Stimulated activated CD8-positive, alpha-beta memory T cell treated with anti-CD3 and anti-CD28 coated beads, Interleukin-7, amount 100 ng/mL, for 1 hour (primary cell): ENCODE measurements at regions not wholly inside any gene's neighbourhood (a gene's known extent, or its start where the extent isn't known, plus 50 kb on each side); places are given as distances from the start of the nearest gene placed in this dataset.

Experiments used
- DNase-seq, 2 donors: peaks; one replicate each; pipeline ENCODE4 v3.0.0-alpha.2; 2020; ENCODE audit warnings: low read depth in 2 of 2

DNA sequence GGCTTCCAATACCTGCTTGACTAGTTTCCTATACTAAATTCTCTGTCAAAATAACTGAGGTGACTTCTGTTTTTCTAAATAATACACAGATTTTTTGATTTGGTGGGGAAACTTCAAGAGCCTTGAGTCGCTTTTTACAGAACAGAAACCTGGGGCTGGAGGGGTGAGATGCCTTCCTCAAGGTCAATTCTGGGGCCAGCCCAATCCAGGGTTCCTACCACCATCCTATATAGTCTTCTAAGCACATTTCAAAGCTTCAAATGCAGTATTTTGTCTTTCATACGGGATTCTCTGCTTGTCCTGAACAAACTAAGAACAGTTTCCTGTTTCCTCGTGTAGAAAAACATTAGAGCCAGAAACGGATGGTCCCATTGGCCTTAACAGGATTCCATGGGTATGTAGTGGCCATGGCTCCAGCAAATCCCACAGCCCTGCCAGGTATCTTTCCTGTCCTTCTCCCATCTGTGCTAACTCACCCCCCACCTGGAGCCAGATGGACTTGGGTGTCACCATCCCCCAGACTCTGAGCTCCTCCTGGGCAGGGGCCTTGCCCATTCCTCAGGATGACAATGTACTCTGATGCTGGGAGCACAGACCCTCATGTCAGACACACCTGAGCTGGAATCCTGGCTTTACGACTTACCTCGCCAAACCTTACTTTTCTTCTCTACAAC lies 146.9 kb downstream of the KLF13 start:
- DNase-seq: no peak

DNA sequence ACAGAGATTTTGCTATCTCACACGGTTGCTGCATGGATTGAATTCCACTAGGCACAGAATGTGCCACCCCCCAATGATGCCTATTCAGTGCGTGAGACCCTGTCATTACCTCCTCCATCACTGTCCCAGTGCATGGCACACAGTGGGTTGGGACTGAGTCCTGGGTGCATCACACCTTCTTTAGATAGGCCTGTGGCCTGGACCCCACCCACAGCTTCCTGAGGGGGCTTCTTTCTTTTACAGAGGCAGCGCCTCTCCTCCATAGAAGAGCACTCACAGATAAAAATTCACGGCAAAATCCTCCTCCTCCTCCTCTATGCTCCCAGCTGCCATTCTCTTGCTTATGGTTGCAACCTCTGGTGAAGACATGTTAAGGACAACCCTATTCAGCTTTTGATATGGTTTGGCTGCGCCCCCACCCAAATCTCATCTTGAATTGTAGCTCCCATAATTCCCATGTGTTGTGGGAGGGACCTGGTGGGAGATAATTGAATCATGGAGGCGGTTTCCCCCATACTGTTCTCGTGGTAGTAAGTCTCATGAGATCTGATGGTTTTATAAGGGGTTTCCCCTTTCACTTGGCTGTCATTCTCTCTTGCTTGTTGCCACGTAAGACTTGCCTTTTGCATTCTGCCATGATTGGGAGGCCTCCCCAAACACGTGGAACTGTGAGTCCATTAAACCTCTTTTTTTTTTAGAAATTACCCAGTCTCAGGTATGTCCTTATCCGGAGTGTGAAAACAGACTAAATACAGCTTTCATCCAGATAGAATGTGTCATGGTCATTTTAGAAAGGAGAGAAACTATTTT lies 147.6 kb downstream of the KLF13 start:
- no peak for DNase-seq

DNA sequence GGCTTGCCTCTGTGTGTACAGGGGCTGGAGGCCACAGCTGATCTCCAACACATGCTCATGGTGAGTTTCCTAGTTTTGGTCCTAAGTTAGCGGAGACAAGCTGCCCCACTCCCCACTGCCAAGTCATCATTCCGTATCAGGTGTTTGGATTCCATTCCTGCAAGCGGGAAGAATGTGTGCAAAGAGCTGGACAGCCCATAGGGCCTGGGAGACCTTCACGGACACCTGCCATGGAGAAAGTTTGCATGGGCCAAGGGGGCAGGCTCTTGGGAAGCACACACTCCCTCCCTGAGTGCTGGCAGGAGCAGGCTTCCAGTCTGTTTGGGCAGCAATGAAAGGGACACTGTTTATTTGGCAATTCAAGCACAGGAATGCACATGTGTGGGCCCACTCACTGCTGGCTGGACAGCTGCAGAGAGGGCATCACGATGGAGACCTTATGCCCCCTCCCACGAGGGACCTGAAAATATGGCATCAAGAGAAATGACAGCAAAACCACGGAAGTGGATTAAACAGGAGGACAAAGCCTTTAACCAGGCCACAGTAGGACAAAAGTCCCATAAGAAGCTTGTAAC lies 149.7 kb downstream of the KLF13 start:
- no peak for DNase-seq

DNA sequence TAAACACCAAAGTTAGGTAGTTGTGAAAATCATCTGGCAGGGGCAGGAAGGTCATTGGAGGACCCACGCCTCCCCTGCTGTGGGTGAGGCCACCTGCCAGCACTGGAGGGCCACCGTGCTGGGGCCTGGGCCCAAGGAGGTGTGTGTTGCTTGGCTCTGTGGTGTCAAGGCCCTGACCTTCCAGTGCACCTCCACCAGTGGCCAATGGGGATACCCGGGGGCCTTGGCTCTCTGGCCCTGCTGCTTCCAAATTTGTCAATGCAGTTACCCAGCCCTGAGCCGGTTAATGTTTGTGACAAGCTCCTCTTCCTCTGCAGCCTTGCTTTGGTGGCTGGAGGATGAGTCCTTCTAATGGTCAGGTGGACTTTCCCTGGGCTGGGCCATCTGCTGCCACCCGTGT lies 150.2 kb downstream of the KLF13 start:
- no peak for DNase-seq

DNA sequence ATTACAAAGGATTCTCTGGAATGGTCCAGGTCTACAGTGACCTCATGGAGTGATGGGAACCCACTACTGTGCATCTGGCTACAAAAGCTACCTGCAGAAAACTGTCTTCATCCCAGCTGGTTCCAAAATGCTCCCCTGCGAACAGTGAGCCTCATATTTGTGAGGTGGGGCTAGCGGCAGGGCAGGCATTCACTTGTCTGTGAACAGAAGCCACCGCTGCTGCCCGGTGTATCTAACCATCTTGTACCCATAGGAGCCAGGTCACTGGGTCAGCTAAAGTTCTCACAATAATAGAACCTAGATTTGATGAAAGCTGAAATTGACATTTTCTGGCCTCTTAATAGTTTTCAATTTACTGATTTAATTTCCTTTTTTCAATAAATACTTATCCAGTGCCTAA lies 150.7 kb downstream of the KLF13 start:
- no peak for DNase-seq

DNA sequence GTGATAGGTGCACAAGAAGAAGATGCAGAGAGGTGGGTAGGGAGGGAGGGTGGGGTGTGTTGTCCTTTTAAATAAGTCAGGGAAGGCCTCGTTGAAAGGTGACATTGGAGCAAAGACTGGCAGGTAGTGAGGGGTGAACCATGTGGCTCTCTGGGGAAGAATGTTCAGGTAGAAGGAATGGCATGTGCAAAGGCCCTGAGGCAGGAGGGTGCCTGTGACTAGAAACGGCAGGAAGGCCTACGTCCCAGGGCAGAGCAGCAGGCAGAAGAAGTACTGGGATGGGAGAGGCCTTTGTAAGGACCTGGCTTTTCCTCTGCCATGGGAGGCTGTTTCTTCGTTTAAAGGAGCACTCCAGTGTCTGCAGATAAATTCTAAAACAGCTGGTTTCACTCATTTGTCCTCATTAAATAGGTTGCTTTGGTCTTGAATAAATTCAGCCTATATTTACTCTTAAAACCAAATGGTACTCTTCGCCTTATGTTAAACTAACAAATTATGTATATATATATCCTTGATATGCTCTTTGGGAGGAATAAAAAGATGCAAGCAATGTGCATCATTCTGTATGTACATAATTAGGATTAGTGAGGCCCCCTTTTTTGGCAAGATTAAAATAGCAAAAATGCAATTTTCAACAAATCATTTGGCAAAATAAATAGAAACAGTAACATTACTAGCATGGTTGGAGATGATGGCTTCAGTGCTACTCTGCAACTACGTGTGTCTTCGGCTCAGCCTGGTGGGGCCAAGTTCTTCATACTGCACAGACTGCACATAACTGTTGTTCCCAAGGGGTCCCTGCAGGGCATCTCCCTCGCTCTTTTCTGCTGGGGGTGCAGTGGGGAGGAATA lies 151.4 kb downstream of the KLF13 start:
- no peak for DNase-seq

DNA sequence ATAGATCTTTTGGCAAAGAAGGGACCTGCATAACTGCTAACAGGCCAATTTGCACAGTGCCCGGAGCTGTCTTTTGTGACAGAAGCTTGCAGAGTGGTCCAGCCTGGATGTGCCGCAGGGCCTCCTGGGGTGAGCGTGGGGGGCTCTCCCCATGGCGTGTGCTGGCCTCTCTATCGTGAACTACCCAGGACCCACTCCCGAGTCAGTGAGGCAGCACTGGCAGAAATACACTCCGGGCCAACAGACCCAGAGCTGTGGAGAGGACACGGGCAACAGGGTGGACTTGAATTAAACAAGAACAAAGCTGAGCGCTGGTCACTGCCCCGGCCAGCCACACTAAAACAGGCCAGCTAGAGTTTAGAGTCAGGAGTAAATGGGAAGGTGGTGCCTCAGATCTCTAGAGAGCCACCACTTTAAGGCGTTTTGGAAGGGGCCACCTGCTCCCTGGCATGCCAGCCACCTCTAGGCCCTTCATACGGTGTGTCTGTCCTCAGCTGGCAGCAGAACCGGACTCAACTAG lies 152.1 kb downstream of the KLF13 start:
- DNase-seq: no peak

DNA sequence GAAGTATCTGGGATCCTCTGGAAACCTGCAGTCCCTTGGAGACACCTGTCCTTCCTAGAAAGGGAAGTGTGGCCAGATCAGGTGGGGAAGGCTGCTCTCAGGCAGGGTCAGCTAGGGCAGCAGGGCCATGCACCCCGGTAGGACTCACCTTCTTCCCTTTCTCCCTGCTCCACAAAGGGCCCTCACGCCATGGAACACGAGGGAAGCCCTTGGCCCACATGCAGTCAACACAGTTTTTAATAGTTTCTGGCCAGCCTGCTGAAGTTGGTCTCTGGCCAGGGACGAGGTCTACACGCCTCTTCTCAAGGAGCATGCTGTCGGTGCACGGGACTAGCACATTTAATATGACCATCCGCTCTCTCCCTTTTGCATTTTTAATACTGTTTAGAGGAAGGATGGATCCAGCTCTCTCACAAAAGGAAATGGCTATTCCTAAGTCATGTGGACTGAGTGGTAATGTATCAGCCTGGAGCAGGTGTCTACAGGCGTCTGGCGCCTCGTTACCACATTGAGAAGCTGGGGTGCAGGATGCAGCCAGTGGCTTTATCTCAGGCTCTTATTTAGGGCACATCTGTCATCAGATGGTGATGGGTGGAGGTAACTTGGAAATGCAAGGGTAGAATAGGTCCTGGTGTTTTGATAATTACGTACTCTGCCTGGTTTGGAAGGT lies 153.9 kb downstream of the KLF13 start:
- no peak for DNase-seq

DNA sequence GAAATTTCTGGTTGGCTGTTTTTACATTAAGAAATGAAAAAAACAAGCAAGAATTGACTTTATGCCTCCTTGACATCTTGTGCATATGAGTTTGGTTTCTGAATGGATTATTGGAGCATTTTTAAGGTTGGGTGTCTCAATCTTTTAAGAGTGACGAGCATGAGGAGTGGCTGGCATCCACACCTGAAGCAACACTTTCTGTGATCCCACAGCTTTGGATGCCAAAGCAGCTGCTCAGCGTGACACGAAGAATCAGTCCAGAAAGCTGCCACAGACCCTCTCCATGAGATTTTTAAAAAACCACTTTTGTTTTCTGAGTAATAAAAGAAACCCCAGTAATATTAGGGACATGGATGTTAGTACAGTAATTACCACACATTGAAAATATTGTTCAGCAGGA lies 154.5 kb downstream of the KLF13 start:
- no peak for DNase-seq

DNA sequence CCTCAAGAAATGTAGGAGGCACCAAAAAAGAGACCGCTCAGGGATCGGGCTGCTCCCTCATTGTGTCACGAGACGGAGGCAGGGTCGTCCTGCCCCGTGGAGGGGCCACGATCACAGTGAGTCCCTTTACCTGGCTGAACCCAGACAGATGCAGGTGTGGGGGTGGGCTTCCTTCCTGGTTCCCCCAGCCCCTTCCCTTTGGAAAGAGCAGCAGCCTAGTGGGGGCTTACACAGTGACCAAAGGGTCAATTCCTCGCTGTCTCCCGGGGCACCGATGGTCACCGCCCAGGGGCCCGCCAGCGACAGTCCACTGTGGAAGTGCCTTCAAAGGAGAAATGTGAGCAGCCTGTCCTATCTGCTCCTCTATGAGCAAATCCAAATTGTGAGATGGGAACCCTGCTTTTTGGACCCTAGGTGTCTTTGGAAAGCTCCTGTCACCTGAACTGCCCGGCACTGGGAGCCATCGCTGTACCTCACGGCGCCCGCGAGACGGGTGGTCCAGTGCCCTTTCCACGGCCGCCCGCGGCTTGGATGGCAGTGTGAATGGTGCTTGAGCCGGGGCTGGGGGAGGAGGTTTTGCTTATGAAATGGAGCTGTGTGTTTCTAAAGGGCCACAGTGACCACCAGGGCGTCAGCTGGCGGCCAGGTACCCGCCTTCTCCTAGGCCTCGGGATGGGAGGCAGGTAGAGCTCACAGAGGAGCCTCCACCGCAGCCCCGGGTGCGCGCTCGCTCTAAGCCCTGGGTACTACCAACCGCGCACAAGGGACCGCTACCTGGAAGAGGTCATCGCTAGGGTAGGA lies 155.7 kb downstream of the KLF13 start:
- DNase-seq: no peak

DNA sequence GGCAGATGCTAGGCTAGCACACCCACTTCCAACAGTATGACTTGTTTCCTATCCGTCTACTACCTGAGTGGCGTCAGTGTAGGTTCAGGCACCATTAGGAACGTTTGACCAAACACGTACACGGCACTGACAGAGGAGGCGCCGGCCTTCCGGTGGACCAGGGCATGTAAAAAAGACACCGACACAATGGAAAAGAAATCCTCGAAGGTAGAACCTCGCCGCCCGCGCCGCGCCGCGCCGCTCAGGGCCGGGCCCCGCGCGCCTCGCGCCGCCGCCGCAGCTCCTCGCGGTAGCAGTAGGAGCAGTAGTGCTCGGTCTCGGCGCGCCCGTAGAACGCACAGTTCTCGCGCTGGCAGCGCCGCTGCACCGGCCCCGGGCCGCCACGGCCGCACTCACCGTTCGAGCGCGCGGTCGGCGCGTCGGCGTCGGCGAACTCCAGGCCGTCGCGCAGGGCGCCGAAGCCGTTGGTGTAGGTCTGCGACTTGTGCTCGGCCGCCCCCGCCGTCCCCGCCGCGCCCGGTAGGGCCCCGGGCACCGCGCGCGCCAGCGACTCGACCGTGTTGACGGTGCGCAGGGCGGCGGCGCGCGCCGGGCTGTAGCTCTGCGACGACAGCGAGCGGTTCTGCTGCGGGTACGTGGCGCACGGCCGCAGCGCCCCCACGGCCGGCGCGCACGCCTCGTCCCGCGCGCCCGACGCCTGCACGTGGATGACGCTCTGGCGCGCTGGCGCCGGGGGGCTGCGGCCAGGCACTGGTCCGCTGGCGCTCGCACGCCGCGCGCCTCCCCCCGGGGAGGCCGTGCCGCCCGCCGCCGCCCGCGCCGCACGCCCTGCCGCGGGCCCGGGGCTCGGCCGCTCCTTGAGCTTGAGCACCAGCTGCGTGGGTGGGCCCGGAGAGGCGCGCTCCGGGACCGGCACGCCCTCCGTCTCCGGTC lies 156.7 kb downstream of the KLF13 start:
- DNase-seq: no peak

DNA sequence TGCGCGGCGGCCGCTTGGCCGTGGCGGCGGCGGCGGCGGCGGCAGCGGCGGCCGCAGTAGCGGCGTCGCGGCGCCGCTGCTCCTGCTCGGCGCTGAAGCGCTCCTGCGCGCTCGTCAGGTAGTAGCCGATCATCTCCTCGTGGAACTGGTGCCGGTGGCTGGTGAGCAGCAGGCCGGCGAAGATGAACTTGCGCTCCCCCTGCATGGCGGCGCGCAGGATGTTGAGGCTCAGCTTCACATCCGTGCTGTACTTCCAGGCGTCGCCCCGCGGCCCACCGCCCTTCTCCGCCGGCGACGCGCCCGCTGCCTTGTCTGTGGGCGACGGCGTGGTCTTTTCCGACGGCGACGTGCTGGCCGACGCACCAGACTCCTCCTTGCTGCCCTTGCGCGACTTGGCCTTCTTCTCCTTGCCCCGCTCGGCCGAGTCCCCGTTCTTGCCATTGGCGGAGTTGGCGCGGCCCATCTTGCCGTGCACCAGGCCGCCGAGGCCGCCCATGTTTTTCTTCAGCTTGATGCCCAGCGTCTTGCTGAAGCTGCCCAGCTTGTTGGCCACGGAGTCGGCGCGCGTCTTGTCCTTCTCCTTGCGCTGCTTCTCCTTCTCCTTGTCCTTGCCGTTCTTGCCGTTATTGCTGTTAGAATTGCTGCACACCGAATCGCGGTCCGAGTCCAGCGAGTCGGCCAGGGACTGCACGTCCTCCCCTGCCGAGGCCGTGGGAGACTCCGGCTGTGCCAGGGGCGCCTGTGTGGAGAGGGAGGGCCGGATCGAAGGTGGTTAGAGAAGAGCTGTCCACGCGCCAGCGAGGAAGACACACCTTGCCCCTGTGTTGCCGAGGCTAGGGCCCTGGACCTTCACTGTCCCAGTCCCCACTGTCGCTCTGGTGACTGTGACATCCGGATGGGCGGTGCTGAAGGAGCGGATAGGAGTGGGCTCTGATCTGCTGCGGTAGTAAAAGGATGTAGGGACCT lies 157.6 kb downstream of the KLF13 start:
- no peak for DNase-seq

DNA sequence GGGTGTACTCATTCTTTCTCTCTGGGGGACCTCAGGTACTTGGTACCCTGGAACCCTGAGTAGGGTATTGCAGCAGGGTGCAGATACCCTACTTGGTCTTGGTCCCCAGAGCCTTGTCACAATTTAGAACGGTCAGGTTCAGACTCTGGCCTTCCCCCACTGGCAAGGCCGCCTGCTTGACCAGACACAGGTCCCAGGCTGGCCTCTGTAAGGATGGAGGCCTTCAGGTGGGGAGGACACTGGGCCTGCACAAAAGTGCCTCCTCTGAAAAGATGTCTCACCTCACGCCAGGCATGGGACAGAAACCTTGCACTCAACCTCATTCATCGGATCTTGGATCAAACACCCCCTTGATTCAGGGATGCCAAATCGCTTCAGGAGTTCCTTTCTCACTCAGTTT lies 158.4 kb downstream of the KLF13 start:
- DNase-seq: no peak

DNA sequence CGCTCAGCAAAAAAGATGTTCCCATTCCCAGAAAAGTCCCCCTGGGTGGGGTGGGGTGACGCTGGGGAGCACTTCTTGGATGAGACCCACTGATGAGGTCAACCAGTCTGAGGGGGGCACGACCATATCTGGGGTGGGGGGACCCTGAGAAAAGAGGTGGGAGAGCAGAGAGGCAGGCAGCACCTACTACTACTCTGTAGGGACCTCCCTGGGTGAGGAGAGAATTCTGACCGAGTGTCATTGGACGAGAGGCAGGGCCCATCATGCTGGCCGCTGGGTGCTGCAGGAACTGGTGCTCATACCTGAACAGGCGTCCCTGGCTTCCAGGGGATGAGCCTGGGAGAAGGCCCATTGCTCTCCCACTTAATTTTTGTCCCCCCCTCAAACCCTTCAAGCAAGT lies 158.8 kb downstream of the KLF13 start:
- DNase-seq: no peak

DNA sequence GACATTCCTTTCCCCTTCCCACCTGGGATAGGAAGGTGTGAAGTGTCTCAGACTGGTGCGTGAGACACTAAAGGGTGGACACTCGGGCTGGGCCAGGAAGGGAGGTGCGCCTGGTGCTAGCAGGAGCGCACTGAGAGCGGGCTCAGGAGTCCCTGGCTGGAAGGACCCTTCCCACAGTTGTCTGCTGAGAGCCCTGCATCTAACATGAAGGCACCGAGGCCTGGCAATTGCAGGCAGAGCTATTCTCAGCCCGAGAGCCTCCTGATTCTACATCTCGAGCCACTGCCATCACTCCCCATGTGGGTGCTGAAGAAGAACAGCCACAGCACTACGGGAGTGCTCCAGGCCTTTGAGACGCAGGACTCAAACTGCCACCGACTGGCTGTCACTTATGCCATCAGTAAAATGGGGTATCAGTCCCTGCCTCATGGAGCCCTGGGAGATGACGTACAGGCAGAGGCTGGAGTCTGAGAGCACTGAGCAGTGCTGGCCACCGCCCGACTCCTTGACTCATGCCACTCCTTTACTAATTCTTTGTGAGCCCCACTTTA lies 159.4 kb downstream of the KLF13 start:
- DNase-seq: no peak

DNA sequence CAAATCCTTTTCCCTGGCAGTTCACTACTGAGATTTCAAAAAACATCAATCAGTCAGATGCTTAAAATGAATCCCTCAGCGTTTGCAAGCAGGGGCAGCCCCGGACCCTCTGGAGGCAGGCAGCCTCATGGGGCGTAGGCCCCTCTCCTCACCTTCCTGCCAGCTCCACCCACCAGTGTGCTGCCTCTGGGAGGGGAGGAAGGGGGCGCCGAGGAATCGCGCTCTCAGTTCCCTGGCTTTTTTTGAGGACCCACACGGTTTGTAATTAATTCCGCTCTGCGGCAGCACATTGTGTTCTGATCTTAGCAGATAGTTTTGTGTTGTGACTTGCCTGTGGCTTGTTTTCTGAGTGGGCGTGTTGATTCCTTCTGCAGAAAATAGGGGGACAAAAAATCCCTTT lies 159.9 kb downstream of the KLF13 start:
- DNase-seq: no peak

DNA sequence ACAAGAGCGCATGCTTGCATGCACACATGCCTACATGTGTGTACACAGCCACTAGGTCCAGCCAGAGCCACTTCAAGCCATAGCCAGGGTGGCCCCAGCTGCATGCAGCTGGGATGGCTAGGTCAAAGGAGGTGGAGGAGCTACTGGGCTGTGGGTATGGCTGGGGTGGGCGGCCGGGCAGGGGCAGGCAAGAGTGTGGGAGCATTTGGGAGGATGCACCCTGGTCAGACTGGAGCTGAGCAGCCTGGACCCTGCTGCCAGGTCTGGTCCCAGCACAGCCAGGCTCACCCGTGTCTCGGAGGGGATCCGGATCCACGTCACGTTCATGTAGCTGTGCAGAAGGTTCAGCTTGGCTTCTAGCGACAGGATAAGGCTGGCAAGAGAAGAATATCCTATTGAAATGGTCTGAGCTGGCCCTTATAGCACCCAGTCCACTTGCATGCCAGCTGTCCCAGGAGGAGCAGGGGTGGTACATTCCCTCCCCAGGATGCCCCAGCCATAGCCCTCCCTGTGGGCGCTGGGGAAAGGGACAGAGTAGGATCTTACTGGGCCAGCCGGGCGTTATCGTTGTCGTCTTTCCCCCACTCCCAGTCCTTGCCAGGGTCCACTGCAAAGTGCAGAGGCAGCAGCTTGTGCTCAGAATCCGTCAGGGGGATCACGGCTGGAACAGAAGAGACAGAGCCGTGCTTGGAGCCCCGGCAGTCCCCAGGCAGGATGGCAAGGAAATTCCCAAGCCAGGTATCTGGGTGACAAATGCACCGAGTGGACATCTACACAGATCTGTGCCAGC lies 160.5 kb downstream of the KLF13 start:
- DNase-seq: no peak
